ENCODE measurements at regions not wholly inside any gene's neighbourhood (a gene's known extent, or its start where the extent isn't known, plus 50 kb on each side); places are given as distances from the start of the nearest gene placed in this dataset.

GRCh38 chr6:140601021-140601808 is 1226.8 kb upstream of the CITED2 start:
- Histone ChIP-seq H3K36me3 (ENCODE audit: insufficient read depth, low read length) (no peaks in the 10 kb centered on the region), H3K4me3 (ENCODE audit: low read length) (no peak overlapping the region), H3K27me3 (ENCODE audit: insufficient read depth, low read length) (no peaks in the 10 kb centered on the region), H2AFZ (ENCODE audit: low read depth, low read length) (no peak overlapping the region), H3K9me3 (ENCODE audit: low read length) (peaks cover 2% of the 10 kb centered on the region), H3K4me1 (ENCODE audit: insufficient read depth, low read length) (peaks cover 2% of the 10 kb centered on the region)

GRCh38 chr6:140599916-140600315 is 1225.5 kb upstream of the CITED2 start:
- Histone ChIP-seq H2AFZ (ENCODE audit: low read depth, low read length) (no peak overlapping the region), H3K9me3 (ENCODE audit: low read length) (peaks cover 2% of the 10 kb centered on the region), H3K4me3 (ENCODE audit: low read length) (no peak overlapping the region), H3K36me3 (ENCODE audit: insufficient read depth, low read length) (no peaks in the 10 kb centered on the region), H3K27me3 (ENCODE audit: insufficient read depth, low read length) (no peaks in the 10 kb centered on the region), H3K4me1 (ENCODE audit: insufficient read depth, low read length) (peaks cover 2% of the 10 kb centered on the region)

- H3K9me3 ChIP-seq (ENCODE audit: low read length), result peaks cover 2% of the 10 kb centered on the region
- H2AFZ ChIP-seq (ENCODE audit: low read depth, low read length), result no peak overlapping the region
- H3K4me1 ChIP-seq (ENCODE audit: insufficient read depth, low read length), result no peaks in the 10 kb centered on the region
- H3K27me3 ChIP-seq (ENCODE audit: insufficient read depth, low read length), result no peaks in the 10 kb centered on the region
- H3K4me3 ChIP-seq (ENCODE audit: low read length), result no peak overlapping the region
- no peaks in the 10 kb centered on the region for H3K36me3 ChIP-seq (ENCODE audit: insufficient read depth, low read length)
Measured at GRCh38 chr6:140597181-140597580, 1222.7 kb upstream of the CITED2 start.

DNA sequence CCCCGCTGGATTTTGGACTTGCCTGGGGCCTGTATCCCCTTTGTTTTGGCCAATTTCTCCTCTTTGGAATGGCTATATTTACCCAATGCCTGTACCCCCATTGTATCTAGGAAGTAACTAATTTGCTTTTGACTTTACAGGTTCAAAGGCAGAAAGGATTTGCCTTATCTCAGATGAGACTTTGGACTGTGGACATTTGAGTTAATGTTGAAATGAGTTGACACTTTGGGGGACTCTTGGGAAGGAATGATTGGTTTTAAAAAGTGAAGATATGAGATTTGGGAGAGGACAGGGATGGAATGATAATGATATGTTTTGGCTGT is 1220.3 kb upstream of the CITED2 start:
- H2AFZ ChIP-seq (ENCODE audit: low read depth, low read length), result no peak overlapping the region
- peaks cover 2% of the 10 kb centered on the region for H3K9me3 ChIP-seq (ENCODE audit: low read length)
- H3K4me3 ChIP-seq (ENCODE audit: low read length), result no peak overlapping the region
- H3K27me3 ChIP-seq (ENCODE audit: insufficient read depth, low read length), result no peaks in the 10 kb centered on the region
- no peaks in the 10 kb centered on the region for H3K36me3 ChIP-seq (ENCODE audit: insufficient read depth, low read length)
- H3K4me1 ChIP-seq (ENCODE audit: insufficient read depth, low read length), result no peaks in the 10 kb centered on the region

- Histone ChIP-seq H3K9me3 (ENCODE audit: low read length) (no peaks in the 10 kb centered on the region), H3K36me3 (ENCODE audit: insufficient read depth, low read length) (no peaks in the 10 kb centered on the region), H3K27me3 (ENCODE audit: insufficient read depth, low read length) (no peaks in the 10 kb centered on the region), H3K4me3 (ENCODE audit: low read length) (no peak overlapping the region), H2AFZ (ENCODE audit: low read depth, low read length) (no peak overlapping the region), H3K4me1 (ENCODE audit: insufficient read depth, low read length) (no peaks in the 10 kb centered on the region)
Measured at GRCh38 chr6:140592877-140593276, 1218.4 kb upstream of the CITED2 start.

- no peaks in the 10 kb centered on the region for H3K9me3 ChIP-seq (ENCODE audit: low read length)
- H2AFZ ChIP-seq (ENCODE audit: low read depth, low read length), result no peak overlapping the region
- H3K4me1 ChIP-seq (ENCODE audit: insufficient read depth, low read length), result no peaks in the 10 kb centered on the region
- no peaks in the 10 kb centered on the region for H3K27me3 ChIP-seq (ENCODE audit: insufficient read depth, low read length)
- no peak overlapping the region for H3K4me3 ChIP-seq (ENCODE audit: low read length)
- H3K36me3 ChIP-seq (ENCODE audit: insufficient read depth, low read length), result no peaks in the 10 kb centered on the region
Measured at GRCh38 chr6:140590641-140591040, 1216.2 kb upstream of the CITED2 start.

DNA sequence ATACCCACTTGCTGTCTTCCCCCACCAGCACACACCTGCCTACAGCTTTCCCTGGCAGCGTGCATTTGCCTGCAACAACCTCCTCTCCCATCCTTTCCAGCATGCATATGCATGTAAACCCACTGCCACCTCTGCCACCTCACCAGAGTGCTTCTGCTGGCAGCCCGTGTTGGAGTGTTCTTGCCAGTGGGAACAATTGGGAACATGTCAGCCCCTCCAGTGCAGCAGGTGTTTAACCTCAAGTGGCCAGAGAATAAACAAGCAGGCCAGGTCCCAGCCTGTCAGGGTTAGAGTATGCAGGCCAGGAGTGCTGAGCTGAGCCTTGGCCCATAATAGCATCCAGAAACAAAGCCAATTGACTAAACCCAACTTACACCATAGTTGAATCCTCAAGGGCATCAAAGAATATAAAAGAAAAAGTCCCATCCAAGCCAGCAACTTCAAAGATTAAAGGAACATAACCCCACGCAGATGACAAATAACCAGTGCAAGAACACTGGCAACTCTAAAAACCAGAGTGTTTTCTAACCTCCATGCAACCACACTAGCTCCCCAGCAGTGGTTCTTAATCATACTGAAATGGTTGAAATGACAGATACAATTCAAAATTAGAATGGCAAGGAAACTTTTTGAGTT is 1212.1 kb upstream of the CITED2 start:
- Histone ChIP-seq H2AFZ (ENCODE audit: low read depth, low read length) (no peak overlapping the region), H3K4me3 (ENCODE audit: low read length) (no peak overlapping the region), H3K4me1 (ENCODE audit: insufficient read depth, low read length) (no peaks in the 10 kb centered on the region), H3K36me3 (ENCODE audit: insufficient read depth, low read length) (no peaks in the 10 kb centered on the region), H3K27me3 (ENCODE audit: insufficient read depth, low read length) (no peaks in the 10 kb centered on the region), H3K9me3 (ENCODE audit: low read length) (no peaks in the 10 kb centered on the region)

DNA sequence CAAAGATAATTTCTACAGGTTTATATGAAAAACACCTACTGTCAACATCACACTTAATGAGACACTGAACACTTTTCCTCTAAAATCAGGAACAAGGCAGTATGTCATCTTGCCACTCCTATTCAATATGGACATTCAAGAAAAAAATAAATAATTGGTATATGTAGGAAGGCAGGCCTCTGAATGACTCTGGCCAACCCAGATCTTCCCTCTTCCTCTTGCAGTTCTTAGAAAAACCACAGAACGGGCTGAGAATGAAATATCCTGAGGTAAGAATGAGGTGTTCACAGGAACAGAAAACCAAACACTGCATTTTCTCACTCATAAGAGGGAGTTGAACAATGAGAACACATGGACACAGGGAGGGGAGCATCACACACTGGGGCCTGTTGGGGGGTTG is 1207.2 kb upstream of the CITED2 start:
- no peak overlapping the region for H3K4me3 ChIP-seq (ENCODE audit: low read length)
- H3K4me1 ChIP-seq (ENCODE audit: insufficient read depth, low read length), result peaks cover 6% of the 10 kb centered on the region
- H3K9me3 ChIP-seq (ENCODE audit: low read length), result no peaks in the 10 kb centered on the region
- no peak overlapping the region for H2AFZ ChIP-seq (ENCODE audit: low read depth, low read length)
- no peaks in the 10 kb centered on the region for H3K36me3 ChIP-seq (ENCODE audit: insufficient read depth, low read length)
- no peaks in the 10 kb centered on the region for H3K27me3 ChIP-seq (ENCODE audit: insufficient read depth, low read length)

GRCh38 chr6:140579918-140580317 is 1205.5 kb upstream of the CITED2 start:
- H3K4me1 ChIP-seq (ENCODE audit: insufficient read depth, low read length), result peaks cover 6% of the 10 kb centered on the region
- H3K9me3 ChIP-seq (ENCODE audit: low read length), result no peaks in the 10 kb centered on the region
- no peak overlapping the region for H2AFZ ChIP-seq (ENCODE audit: low read depth, low read length)
- H3K27me3 ChIP-seq (ENCODE audit: insufficient read depth, low read length), result no peaks in the 10 kb centered on the region
- no peaks in the 10 kb centered on the region for H3K36me3 ChIP-seq (ENCODE audit: insufficient read depth, low read length)
- H3K4me3 ChIP-seq (ENCODE audit: low read length), result no peak overlapping the region

- peaks cover 6% of the 10 kb centered on the region for H3K4me1 ChIP-seq (ENCODE audit: insufficient read depth, low read length)
- H3K4me3 ChIP-seq (ENCODE audit: low read length), result no peak overlapping the region
- no peaks in the 10 kb centered on the region for H3K27me3 ChIP-seq (ENCODE audit: insufficient read depth, low read length)
- H3K36me3 ChIP-seq (ENCODE audit: insufficient read depth, low read length), result no peaks in the 10 kb centered on the region
- H2AFZ ChIP-seq (ENCODE audit: low read depth, low read length), result no peak overlapping the region
- no peaks in the 10 kb centered on the region for H3K9me3 ChIP-seq (ENCODE audit: low read length)
Measured at GRCh38 chr6:140576004-140576555, 1201.6 kb upstream of the CITED2 start.

DNA sequence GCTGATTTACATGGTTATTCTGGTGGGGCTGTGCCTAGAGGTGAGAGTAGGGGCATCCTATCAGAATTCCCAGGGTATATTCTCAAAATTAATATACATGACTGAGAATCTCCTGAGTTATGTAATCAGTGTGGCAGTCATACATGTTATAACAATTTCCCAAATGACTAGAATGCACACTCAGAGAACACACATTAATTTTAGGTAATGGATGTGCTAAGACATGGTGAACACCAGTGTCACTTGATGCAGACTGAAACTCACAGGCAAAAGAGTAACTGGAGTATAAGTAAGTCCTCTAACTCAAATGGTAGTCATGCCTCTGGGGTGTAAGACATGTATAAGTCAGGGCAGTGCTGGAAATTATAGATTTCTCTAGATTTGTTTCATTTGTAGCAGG is 1198.4 kb upstream of the CITED2 start:
- Histone ChIP-seq H3K4me3 (ENCODE audit: low read length) (no peak overlapping the region), H3K9me3 (ENCODE audit: low read length) (no peaks in the 10 kb centered on the region), H2AFZ (ENCODE audit: low read depth, low read length) (no peak overlapping the region), H3K36me3 (ENCODE audit: insufficient read depth, low read length) (no peaks in the 10 kb centered on the region), H3K4me1 (ENCODE audit: insufficient read depth, low read length) (no peaks in the 10 kb centered on the region), H3K27me3 (ENCODE audit: insufficient read depth, low read length) (no peaks in the 10 kb centered on the region)

- no peaks in the 10 kb centered on the region for H3K9me3 ChIP-seq (ENCODE audit: low read length)
- no peak overlapping the region for H3K4me3 ChIP-seq (ENCODE audit: low read length)
- H3K27me3 ChIP-seq (ENCODE audit: insufficient read depth, low read length), result no peaks in the 10 kb centered on the region
- no peaks in the 10 kb centered on the region for H3K36me3 ChIP-seq (ENCODE audit: insufficient read depth, low read length)
- H3K4me1 ChIP-seq (ENCODE audit: insufficient read depth, low read length), result no peaks in the 10 kb centered on the region
- H2AFZ ChIP-seq (ENCODE audit: low read depth, low read length), result no peak overlapping the region
Measured at GRCh38 chr6:140572129-140572528, 1197.7 kb upstream of the CITED2 start.

DNA sequence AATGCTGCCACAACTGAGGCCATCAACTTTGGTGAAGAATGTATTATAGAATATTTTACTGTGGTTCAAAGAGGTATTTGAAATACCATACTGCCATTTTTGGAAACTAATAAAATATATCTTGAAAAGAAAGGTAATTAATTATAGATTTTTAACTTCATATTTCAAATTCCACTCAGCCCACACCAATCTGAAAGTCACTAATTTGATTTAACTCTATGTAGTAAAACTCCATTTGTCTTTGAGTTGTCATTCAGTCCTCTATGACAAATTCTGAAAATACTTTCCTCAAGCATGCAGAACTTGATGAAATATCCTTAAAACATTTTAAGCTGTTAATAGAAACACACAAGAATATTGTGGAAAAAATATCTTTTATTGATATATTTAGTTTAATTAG is 1196.7 kb upstream of the CITED2 start:
- Histone ChIP-seq H2AFZ (ENCODE audit: low read depth, low read length) (no peak overlapping the region), H3K9me3 (ENCODE audit: low read length) (no peaks in the 10 kb centered on the region), H3K4me3 (ENCODE audit: low read length) (no peak overlapping the region), H3K36me3 (ENCODE audit: insufficient read depth, low read length) (no peaks in the 10 kb centered on the region), H3K27me3 (ENCODE audit: insufficient read depth, low read length) (no peaks in the 10 kb centered on the region), H3K4me1 (ENCODE audit: insufficient read depth, low read length) (no peaks in the 10 kb centered on the region)

Measured in neuron (in vitro differentiated cells).